NCI-H69 (cell line): ENCODE measurements at regions not wholly inside any gene's neighbourhood (a gene's known extent, or its start where the extent isn't known, plus 50 kb on each side); places are given as distances from the start of the nearest gene placed in this dataset.
"Not testable (repeated sequence)": the region's sequence is repeated elsewhere in the genome, so short reads cannot be mapped to it uniquely, and the experiment has no call there.

ENCODE experiments used
- DNase-seq: peaks from one replicate; lab custom pipeline; 2025; lab: John Stamatoyannopoulos, UW

DNA sequence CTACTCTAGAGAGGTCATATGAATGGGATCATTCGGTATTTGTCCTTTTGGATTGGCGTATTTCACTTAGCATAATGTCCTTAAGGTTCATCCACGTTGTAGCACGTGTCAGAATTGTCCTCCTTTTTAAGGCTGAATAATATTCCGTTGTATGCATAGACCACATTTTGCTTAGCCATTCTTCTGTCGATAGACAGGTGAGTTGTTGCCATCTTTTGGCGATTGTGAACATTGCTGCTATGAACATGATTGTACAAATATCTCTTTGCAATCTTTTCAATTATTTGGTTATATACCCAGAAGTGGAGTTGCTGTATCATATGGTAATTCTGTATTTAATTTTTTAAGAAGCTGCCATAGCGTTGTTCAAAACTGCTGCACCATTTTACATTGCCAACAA is 52.4 kb upstream of the GOLGA8J start:
- DNase-seq = peak; percentile 7

DNA sequence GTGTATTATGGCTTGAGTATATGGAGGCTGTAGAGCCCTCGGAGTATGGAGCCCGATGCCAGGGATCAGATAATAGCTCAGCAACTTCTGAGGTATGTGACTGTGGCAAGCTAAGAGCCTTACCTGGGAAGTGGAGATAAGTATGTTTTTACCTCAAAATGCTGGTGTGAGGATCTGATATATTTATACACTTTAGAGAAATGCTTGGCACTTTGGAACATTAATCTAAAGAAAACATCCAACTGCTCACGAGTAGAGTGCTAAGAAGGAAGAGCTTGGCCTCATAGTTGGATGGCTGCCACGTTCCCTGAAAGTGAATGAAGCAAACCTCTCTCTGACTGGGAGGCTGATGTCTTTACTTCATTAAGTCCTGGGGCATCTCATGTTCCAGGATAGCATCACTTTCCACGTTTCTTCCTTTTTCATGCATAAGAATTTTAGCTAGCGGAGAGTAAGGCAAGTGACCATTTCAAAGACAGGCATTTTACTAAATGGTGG is 58.9 kb upstream of the GOLGA8J start:
- peak; percentile 5 for DNase-seq

DNA sequence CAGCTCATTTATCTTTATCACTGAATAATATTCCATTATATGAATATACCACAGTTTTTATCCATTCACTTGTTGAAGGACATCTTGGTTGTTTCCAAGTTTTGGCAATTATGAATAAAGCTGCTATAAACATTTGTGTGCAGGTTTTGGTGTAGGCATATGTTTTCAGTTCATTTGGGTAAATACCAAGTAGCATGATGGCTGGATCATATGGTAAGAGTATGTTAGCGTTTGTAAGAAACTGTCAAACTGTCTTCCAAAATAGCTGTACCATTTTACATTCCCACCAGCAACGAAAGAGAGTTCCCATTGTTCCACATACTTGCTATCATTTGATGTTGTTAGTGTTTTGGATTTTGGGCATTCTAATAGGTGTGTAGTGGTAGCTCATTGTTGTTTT is 72.0 kb upstream of the GOLGA8J start:
- DNase-seq = no peak

DNA sequence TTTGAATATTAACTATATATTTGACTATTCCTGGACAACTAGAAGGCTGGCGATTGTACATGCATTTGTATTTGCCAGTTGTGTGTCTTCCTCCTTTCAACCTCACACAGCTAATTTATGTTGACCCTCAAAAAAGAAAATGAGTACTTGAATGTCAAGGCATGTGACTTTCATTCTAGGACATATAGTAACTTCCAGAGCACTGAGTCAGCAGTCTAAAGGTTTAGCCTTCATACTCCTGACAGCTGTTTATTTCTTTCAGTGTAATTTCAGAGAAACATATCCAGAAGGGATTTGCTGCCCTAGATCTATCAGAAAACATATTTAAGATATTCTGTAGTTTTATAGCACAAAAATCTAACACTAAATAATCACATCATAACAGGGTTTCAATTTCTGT is 74.6 kb upstream of the GOLGA8J start:
- DNase-seq = no peak

DNA sequence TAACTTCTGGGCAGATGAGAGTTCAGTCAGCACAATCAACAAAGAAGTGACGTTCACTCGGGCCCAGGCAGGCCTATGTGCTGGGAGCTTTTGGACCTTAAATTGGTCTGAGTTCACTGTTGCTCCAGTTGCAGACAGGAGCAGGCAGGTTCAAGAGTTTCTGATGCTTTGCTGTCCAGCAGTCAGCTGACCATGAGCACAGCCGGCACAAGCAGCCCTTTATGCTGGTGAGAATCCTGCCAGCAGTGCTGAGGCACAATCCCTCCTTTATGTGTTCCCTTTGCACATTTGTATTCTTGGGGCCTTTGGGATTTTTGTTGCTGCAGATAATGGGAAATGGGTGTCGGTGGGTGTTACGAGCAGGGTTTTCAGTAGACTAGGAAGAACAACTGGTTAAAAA is 81.2 kb upstream of the GOLGA8J start:
- DNase-seq = no peak

DNA sequence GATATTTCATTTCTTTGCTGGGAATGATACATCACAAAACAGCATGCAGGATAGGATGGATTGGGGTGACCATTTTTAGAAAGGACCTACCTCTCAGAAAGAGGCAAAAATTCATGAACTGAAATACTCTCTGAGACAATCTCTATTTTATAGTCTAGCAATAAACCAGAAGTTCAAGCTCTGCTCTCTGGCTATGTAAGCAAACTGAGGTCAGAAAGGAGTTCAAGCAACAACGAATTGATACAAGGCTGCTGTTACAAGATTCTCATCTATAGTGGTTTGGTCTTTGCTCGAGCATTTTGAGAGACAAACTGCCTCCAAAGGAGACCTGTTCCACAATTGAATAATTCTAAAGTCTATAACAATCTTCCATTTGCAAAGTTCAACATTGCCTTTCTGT is 84.7 kb upstream of the GOLGA8J start:
- DNase-seq = no peak

DNA sequence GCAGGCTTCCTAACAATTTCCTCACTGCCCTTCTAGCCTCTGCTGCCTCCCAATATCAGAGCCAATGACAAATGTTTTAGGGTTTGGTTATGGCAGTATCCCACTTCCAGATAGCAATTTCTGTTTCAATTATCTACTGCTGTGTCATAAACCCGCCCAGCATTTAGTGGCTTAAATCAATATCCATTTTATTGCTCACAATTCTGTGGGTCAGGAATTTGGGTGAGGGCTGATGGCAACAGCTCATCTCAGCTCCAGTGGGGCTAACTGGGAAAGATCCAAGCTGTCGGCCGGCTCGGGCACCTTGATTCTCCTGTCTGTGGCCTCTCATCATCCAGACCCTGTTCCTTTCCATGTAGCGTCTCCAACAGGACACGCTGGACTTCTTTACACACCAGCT is 85.3 kb upstream of the GOLGA8J start:
- DNase-seq = no peak

DNA sequence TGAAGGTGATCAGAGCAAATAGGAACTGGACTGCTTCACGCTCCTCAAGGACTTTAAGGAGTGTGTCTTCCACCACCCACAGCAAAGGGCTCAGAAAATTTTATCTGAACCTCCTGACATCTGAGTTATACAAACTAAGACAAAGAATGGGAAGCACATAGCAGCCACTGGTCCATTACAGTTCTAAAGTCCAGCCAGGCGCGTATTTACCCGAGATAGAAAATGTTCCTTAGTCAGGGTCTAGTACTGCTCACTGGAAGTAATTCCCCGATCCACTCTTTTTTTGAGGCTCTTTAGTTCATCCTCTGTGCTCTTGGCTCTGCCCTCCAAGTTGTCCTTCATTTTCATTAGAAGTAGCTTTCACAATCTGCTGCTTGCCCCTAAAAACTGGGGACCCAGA is 88.5 kb upstream of the GOLGA8J start:
- no peak for DNase-seq

DNA sequence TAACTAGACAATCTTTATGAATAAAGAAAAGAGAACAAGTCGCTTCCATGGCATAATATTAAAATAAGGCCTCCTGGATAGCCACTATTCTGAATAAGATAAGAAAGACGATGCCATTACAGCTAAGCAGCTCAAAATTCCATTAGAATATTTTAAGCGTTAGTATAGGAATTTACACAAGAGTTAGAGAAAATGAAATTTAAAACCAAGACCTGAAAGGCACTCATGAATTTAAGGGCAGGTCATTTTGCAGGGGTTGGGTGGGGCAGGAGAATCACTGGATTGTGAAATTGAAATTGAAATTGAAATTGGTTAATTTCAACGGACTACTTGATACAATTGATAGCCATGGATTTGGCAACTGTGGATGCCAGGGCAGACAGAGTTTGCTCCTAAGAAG is 91.8 kb upstream of the GOLGA8J start:
- DNase-seq = no peak

DNA sequence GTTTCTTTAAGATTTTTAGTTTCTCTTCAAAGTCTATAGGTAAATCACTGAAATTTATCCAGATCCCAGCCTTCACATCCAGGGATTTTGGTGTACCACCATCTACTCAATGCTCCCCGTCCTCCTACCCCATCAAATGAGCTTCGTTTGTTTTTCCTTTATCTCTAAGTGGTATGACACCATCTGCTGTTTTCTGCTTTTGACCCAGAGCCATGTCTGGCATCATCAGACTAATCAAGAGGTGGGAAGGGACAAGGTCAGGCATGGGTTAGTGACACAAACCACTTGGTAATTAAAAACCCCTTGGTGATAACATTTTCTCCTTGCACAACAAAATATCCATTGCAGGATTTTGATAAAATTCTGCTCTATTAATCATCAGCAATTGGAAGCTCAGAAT is 92.7 kb upstream of the GOLGA8J start:
- DNase-seq = peak; percentile 4

DNA sequence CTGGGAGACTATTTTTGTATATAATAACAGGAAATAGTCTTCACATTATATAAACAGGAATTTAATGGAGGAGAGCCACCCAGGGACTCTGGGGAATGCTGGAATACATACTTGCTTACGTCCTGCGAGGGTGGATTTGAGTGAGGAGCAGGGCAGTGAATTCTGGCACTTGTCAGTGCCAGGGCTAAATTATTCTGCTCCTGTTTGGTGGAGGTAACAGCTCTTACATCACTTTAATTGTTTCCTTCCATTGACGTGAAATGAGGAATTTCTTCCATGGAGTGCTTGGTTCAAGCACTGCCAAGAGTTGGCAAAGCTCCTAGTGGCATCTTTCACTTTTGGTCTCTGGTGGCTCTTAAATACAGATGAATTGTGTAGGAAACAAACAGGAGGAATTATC is 94.1 kb upstream of the GOLGA8J start:
- no peak for DNase-seq

DNA sequence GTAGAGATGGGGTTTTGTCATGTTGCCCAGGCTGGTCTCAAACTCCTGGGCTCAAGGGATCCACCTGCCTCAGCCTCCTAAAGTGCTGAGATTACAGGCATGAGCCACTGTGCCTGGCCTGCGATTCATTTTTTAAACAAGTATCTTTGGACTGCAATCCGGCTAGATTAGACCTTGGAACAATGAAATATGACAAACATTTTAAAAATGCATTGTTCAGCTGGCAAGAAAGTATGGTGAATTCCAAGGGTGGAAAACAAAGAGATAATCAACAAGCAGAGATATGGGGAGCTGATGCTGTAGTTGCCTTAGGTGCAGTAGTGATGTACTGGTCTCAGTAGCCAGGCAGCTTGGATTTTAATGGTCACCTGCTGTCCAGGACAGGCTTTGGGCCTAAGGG is 95.8 kb upstream of the GOLGA8J start:
- no peak for DNase-seq

DNA sequence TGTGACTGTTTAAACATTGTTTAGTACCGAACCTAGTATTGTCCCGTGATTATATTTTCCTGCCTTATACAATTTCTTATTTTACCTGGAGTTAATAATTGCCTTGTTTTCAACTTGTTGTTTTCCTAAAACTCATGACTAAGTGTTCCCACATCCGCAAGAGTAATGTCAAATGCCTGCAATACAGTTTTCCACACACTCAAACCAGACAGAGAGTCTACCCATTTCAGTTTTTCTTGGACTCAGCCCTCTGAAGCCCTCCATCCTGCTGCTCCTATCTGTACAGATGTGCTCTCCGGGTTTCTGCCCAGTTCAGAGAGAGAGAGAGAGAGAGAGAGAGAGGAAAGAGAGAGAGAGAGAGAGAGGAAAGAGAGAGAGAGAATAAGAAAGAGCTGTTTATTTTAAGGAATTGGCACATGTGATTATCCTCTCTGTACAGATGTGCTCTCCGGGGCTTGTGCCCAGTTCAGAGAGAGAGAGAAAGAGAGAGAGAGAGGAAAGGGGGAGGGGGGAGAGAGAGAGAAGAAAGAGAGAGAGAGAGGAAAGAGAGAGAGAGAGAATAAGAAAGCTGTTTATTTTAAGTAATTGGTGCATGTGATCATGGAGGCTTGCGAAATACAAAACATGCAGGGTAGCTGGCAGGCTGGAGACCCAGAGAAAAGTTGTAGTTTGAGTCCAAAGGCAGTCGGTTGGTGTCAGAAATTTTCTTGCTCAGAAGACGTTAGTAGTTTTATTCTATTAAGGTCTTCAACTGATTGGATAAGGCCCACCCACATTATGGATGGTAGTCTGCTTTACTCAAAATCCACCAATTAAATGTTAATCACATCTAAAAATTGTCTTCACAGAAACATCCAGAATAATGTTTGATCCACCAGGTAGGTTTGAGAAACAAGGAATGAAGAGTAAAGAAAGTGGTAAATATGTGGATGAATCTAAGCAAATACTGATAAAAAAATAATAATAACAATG is 104.1 kb upstream of the GOLGA8J start:
- no peak for DNase-seq

DNA sequence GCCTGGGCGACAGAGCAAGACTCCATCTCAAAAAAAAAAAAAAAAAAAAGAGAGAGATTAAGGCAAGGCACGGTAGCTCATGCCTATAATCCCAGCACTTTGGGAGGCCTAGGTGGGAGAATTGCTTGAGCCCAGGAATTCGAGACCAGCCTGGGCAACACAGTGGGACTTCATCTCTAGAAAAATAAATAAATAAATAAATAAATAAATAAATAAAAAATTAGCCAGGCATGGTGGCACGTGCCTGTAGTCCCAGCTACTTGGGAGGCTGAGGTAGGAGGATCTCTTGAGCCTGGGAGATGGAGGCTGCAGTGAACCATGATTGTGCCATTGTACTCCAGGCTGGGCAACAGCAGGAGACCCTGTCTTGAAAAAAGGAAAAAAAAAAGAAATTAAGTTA is 108.7 kb upstream of the GOLGA8J start:
- DNase-seq = not testable (repeated sequence)

DNA sequence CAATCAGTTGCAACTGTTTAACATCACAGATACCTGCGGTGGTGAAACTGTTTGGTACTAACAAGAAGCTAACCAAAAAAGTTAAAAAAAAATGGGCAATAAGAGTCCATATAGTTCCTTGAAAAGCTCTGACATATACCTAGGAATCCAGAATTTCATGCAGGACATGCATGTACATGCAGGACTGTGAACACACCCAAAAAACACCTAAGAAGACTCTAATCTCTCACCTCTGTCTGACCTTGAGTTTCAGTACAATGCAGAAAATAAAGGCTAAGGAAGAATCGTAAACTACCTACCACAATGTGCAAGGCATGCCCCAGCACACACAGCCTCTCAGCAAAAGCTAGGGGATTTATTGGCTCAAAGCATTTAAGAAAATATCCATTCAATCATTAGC is 110.7 kb upstream of the GOLGA8J start:
- no peak for DNase-seq

DNA sequence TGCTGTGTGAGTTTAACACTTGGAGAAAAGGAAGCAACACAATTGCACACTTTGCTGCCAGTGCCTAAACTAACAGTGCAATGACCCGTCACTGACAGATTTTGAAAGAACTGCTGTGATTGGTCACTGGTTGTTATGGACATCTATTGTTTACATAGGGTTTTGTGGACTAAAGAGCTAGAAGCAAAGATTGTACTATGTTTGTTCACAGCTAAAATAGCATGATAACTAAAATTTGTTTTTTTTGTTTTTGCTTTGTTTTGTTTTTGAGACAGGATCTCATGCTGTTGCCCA is 112.4 kb upstream of the GOLGA8J start:
- DNase-seq = peak; percentile 29

DNA sequence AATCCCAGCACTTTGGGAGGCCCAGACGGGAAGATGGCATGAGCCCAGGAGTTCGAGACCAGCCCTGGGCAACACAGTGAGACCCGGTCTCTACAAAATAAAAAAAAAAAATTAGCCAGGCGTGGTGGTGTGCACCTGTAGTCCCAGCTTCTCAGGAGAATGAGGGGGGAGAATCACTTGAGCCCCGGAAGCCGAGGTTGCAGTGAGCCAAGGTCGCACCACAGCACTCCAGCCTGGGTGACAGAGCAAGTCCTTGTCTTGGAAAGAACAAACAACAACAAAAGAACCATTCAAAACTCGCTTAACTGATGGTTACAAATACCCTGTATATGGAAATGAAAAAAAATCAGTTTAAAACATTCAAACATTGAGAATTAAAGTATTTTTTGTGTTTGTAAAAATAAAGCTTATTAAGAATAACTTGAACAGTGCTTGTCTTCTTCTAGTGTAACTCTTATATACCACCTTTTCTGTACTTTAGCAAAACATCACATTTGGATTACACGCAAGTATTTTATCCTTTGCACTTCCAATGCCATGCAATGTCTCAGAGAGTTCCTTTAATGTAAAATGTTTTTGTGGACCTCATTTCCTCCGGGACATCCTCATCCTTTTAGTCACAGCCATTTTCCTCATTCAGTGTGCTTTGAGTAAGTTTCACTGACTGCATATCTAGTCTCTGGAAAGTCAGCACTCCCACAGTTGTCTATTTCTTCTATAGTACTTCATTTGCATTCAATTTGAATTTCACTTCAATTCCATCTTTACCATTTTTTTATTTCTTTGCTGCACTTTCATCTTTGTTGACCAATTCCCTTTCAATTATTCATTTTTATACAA is 113.0 kb upstream of the GOLGA8J start:
- DNase-seq = no peak

DNA sequence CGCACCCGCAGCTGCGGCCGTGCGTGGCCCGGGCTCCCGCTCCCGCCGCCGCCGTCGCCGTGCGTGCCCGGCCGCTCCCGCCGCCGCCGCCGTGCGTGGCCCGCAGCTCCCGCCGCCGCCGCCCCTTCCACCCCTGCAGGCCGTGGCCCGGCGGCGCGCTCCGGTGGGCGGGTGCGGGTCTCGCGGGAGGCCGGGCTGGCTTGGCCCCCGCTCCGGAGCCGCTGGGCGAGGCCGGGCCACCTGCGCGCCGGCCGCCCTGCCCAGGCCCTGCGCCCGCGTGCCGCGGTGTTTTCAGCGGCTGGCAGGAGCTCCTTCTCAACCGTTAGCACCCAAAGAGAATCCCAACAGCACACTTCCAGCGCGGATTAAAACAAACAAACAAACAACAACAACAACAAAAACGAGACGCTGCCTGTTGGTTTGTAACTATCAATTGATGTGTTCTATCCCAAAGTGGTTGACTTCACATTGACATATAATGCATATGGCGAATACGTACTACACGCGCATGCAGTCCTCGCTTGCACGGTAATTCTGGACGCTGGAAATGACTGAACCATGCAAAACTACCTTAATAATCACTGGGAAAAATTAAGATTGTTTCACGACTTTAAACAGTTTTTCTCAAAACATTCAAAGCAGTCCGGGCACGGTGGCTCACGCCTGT is 113.7 kb upstream of the GOLGA8J start:
- peak; percentile 55 for DNase-seq

DNA sequence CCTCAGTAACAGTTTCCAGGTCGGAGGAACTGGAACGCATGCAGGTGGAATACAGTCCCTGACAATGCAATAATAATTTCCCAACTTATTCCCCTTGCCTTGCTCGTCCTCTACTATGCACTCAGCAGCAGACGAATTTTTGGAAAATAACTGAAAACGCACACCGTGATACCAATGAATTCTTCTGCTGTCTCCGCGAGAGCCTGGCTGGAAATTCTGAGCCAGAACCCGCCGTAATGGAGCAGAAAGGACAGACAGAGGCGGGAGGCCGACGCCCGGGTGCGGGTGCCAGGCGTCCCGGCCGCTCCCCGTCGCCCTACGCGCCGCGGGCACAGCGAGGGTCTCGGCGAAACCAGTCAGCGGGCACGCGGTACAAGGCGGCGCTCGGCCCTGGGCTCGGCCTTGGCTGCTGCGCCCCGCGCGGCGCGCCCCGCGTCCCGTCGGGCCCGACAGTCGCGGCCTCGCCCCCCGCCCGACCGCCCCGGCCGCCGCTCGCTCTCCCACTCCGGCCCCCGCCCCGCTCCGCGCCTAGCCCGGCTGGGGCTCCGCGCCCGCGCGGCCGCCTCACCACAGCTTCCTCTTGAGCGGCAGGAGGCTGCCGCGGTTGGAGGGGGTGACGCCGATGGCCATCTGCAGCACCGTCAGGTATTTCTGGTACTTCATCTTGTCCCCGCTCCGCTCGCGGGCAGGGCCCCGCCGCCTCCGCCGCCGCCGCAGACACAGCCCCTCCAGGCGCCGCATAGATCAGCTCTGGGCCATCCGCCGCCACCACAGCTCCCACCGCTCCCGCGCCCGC is 114.5 kb upstream of the GOLGA8J start:
- peak; percentile 70 for DNase-seq

DNA sequence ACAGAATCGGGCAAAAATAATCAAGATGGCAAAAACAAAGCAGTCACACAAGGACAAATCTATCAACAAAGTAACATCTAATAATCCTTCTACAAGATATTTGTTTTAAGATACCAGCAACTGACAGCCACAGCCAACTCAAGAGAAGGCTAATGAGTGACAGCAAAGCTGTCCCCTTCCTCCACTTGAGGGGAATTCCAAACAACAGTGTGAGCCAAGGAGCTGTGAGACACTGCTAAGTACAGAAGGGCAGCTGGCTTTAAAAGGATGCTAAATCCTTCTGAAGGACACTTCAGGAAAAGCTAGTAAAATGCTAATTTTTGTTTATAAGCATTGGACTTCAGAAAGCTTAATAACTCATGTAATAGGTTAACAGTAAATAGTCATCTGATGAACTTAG is 120.3 kb upstream of the GOLGA8J start:
- no peak for DNase-seq

DNA sequence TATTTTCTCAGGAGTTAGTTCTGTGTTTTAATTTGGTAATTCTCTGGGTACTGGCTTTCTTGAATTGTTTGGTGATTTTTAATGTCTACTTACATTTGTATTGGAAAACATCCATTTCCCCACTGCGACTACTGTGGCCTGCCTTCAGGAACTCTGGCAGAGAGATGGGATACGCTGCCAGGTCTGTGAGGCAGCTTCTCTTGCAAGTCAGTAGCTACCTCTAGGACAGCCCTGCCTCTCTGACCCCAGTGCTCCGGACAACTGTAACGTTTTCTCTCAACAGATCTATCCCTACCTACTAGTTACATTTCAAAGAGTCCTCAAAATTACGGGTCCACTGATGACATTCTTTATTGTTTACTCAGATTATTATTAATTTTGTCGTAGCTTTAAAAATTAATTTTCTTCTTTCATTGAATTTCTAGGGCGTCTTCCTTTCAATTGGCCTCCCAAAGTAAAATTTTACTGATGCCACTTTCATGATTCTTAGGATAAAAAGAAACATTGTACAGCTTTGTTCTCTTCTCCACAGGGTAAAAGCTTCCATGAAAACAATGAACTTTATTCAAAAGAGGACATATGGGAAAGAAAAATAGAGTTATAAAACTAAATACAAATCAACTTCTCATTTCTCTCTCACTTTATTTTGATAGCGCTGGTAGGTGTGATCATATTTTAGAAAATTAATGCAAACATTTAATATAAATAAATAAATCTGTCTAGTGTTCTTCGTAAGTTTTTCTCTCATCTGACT is 123.2 kb upstream of the GOLGA8J start:
- no peak for DNase-seq
